Uterus (tissue), 3 donors: ENCODE measurements at regions not wholly inside any gene's neighbourhood (a gene's known extent, or its start where the extent isn't known, plus 50 kb on each side); places are given as distances from the start of the nearest gene placed in this dataset.

Experiments used
- DNase-seq, 2 donors: peaks; one replicate each; pipeline ENCODE4 v3.0.0-alpha.2; 2019 to 2020
- H3K27ac ChIP-seq, 2 donors: fragments of 200-600 bp; sonication (generic); 1 replicate in 1 of 2; 2 replicates in 1 of 2; pipeline ENCODE4 v1.5.1; 2016 to 2018
- H3K27me3 ChIP-seq, 2 donors: fragments of 200-600 bp; sonication (generic); one replicate each; pipeline ENCODE4 v1.5.1; 2018 to 2019; ENCODE audit warnings: control low read depth in 1 of 2
- H3K36me3 ChIP-seq, 2 donors: fragments of 200-600 bp; sonication (generic); one replicate each; pipeline ENCODE4 v1.5.1; 2019; ENCODE audit warnings: control low read depth in 1 of 2
- H3K4me1 ChIP-seq, 2 donors: fragments of 200-600 bp; sonication (generic); one replicate each; pipeline ENCODE4 v1.5.1; 2018 to 2019; ENCODE audit warnings: control low read depth in 1 of 2
- H3K4me3 ChIP-seq, 2 donors: fragments of 200-600 bp; sonication (generic); 1 replicate in 1 of 2; 2 replicates in 1 of 2; pipeline ENCODE4 v1.5.1; 2018 to 2019; ENCODE audit warnings: mild to moderate bottlenecking in 1 of 2
- H3K9me3 ChIP-seq, 2 donors: fragments of 200-600 bp; sonication (generic); one replicate each; pipeline ENCODE4 v1.5.1; 2019; ENCODE audit warnings: control low read depth in 1 of 2
- CTCF ChIP-seq, 4 experiments: fragments of 200-600 bp in 2 of 4; fragments of 450-650 bp in 2 of 4; sonication (generic) in 2 of 4; IDR thresholded peaks; one replicate each; pipeline ENCODE4 v1.5.1; 2016 to 2019; ENCODE audit warnings: antibody characterized with exemption in 4 of 4, mild to moderate bottlenecking in 2 of 4, moderate library complexity in 1 of 4
- POLR2A ChIP-seq, 2 donors: fragments of 450-650 bp; IDR thresholded peaks; one replicate each; pipeline ENCODE4 v1.6.1; 2016; ENCODE audit warnings: antibody characterized with exemption in 2 of 2, mild to moderate bottlenecking in 1 of 2, moderate library complexity in 1 of 2
- intact Hi-C: fragments of 100-400 bp; cut with DNase I; formaldehyde crosslinking; loops from one replicate; pipeline ENCODE4 v1.15.1; 2023; ENCODE audit warnings: low total_unique reads
- donor health status: DM: yes; HTN: yes; CAD: no.

- no peaks in the 10 kb centered on the region for H3K4me1 ChIP-seq
- H3K4me3 ChIP-seq, result no peak overlapping the region
- intact Hi-C loops, result no loop called here
- H3K27me3 ChIP-seq, result no peaks in the 10 kb centered on the region
- no peak for DNase-seq
- TF ChIP-seq CTCF (IDR thresholded peaks at IDR 0.05), result no peak
- no peak for TF ChIP-seq POLR2A (IDR thresholded peaks at IDR 0.05)
- no peaks in the 10 kb centered on the region for H3K36me3 ChIP-seq
- no peaks in the 10 kb centered on the region for H3K9me3 ChIP-seq
- no peak overlapping the region for H3K27ac ChIP-seq
Observed at GRCh38 chr2:125852364-125852763, 803.6 kb upstream of the GYPC start.

- Histone ChIP-seq H3K27me3 (no peaks in the 10 kb centered on the region), H3K36me3 (no peaks in the 10 kb centered on the region), H3K9me3 (no peaks in the 10 kb centered on the region), H3K4me1 (no peaks in the 10 kb centered on the region), H3K4me3 (no peak overlapping the region), H3K27ac (no peak overlapping the region)
- no peak for TF ChIP-seq POLR2A (IDR thresholded peaks at IDR 0.05)
- no peak for TF ChIP-seq CTCF (IDR thresholded peaks at IDR 0.05)
- no peak for DNase-seq
- intact Hi-C loops, result no loop called here
Observed at GRCh38 chr2:125853626-125854025, 802.3 kb upstream of the GYPC start.

GRCh38 chr2:125855204-125855603, 800.8 kb upstream of the GYPC start:
- no peak for TF ChIP-seq CTCF (IDR thresholded peaks at IDR 0.05)
- no peak for TF ChIP-seq POLR2A (IDR thresholded peaks at IDR 0.05)

GRCh38 chr2:125857971-125858794, 797.8 kb upstream of the GYPC start:
- DNase-seq, result no peak
- H3K27me3 ChIP-seq, result no peaks in the 10 kb centered on the region
- H3K4me3 ChIP-seq, result no peak overlapping the region
- H3K36me3 ChIP-seq, result no peaks in the 10 kb centered on the region
- no peaks in the 10 kb centered on the region for H3K4me1 ChIP-seq
- no peak overlapping the region for H3K27ac ChIP-seq
- intact Hi-C loops, result no loop called here
- TF ChIP-seq CTCF (IDR thresholded peaks at IDR 0.05) (no peak), POLR2A (IDR thresholded peaks at IDR 0.05) (no peak)
- no peaks in the 10 kb centered on the region for H3K9me3 ChIP-seq

More at GRCh38 chr2:125855204-125855603, 800.8 kb upstream of the GYPC start:
- DNase-seq, result no peak
- Histone ChIP-seq H3K27ac (no peak overlapping the region), H3K9me3 (no peaks in the 10 kb centered on the region), H3K36me3 (no peaks in the 10 kb centered on the region), H3K4me1 (no peaks in the 10 kb centered on the region), H3K27me3 (no peaks in the 10 kb centered on the region), H3K4me3 (no peak overlapping the region)
- intact Hi-C loops, result no loop called here

- intact Hi-C loops, result no loop called here
- Histone ChIP-seq H3K36me3 (no peaks in the 10 kb centered on the region), H3K27me3 (no peaks in the 10 kb centered on the region), H3K4me3 (no peak overlapping the region), H3K4me1 (no peaks in the 10 kb centered on the region), H3K27ac (no peak overlapping the region), H3K9me3 (no peaks in the 10 kb centered on the region)
- no peak for TF ChIP-seq POLR2A (IDR thresholded peaks at IDR 0.05)
- TF ChIP-seq CTCF (IDR thresholded peaks at IDR 0.05), result no peak
- no peak for DNase-seq
Observed at GRCh38 chr2:125861461-125861860, 794.5 kb upstream of the GYPC start.
